Colon (tissue), 2 donors: ENCODE measurements at regions not wholly inside any gene's neighbourhood (a gene's known extent, or its start where the extent isn't known, plus 50 kb on each side); places are given as distances from the start of the nearest gene placed in this dataset.
"Not testable (repeated sequence)": the region's sequence is repeated elsewhere in the genome, so short reads cannot be mapped to it uniquely, and the experiment has no call there.

Experiments used
- FAIRE-seq: peaks from 2 replicates; lab custom pipeline; 2012; peaks lifted over from hg19 to GRCh38; lab: Jason Lieb, UNC
- donor health status: control.
- donor health status: control.

- no peak for FAIRE-seq
These were observed 110.2 kb upstream of the RBBP8 start for GRCh38 chr18:22822841-22823508.

- no peak for FAIRE-seq
These were observed 106.4 kb upstream of the RBBP8 start for GRCh38 chr18:22826726-22827125.

GRCh38 chr18:22827216-22827615 lies 105.9 kb upstream of the RBBP8 start:
- FAIRE-seq = no peak

GRCh38 chr18:22827741-22828140 lies 105.4 kb upstream of the RBBP8 start:
- no peak for FAIRE-seq

GRCh38 chr18:22828171-22828570 lies 105.0 kb upstream of the RBBP8 start:
- no peak for FAIRE-seq

GRCh38 chr18:22828583-22828982 lies 104.5 kb upstream of the RBBP8 start:
- not testable (repeated sequence) for FAIRE-seq

- no peak for FAIRE-seq
These were observed 103.3 kb upstream of the RBBP8 start for GRCh38 chr18:22829781-22830180.

GRCh38 chr18:22830511-22830910 lies 102.6 kb upstream of the RBBP8 start:
- no peak for FAIRE-seq

GRCh38 chr18:22831441-22831904 lies 101.7 kb upstream of the RBBP8 start:
- no peak for FAIRE-seq

- FAIRE-seq = no peak
These were observed 96.2 kb upstream of the RBBP8 start for GRCh38 chr18:22836932-22837331.

GRCh38 chr18:22838221-22838620 lies 94.9 kb upstream of the RBBP8 start:
- FAIRE-seq = no peak

- FAIRE-seq = no peak
These were observed 94.4 kb upstream of the RBBP8 start for GRCh38 chr18:22838639-22839277.

- FAIRE-seq = no peak
These were observed 93.7 kb upstream of the RBBP8 start for GRCh38 chr18:22839340-22839821.

- FAIRE-seq = no peak
These were observed 92.5 kb upstream of the RBBP8 start for GRCh38 chr18:22840606-22841144.

- FAIRE-seq = no peak
These were observed 91.3 kb upstream of the RBBP8 start for GRCh38 chr18:22841840-22842239.

GRCh38 chr18:22844190-22844589 lies 88.9 kb upstream of the RBBP8 start:
- no peak for FAIRE-seq

- no peak for FAIRE-seq
These were observed 88.5 kb upstream of the RBBP8 start for GRCh38 chr18:22844628-22845027.

GRCh38 chr18:22846088-22846683 lies 86.9 kb upstream of the RBBP8 start:
- FAIRE-seq = no peak

GRCh38 chr18:22846697-22847096 lies 86.4 kb upstream of the RBBP8 start:
- FAIRE-seq = no peak

- FAIRE-seq = no peak
These were observed 85.7 kb upstream of the RBBP8 start for GRCh38 chr18:22847392-22847791.

- FAIRE-seq = no peak
These were observed 85.2 kb upstream of the RBBP8 start for GRCh38 chr18:22847867-22848451.

- no peak for FAIRE-seq
These were observed 84.5 kb upstream of the RBBP8 start for GRCh38 chr18:22848615-22849014.

GRCh38 chr18:22856870-22857269 lies 76.3 kb upstream of the RBBP8 start:
- no peak for FAIRE-seq
